ENCODE measurements at regions not wholly inside any gene's neighbourhood (a gene's known extent, or its start where the extent isn't known, plus 50 kb on each side); places are given as distances from the start of the nearest gene placed in this dataset.

- no peak overlapping the region for H3K4me3 ChIP-seq (ENCODE audit: insufficient read depth, low read depth, low read length)
- H3K9me3 ChIP-seq (ENCODE audit: control insufficient read depth, low read length), result peaks cover 4% of the 10 kb centered on the region
- no peaks in the 10 kb centered on the region for H3K4me1 ChIP-seq (ENCODE audit: control insufficient read depth, insufficient read depth, low read length)
- no peaks in the 10 kb centered on the region for H3K36me3 ChIP-seq (ENCODE audit: control insufficient read depth, insufficient read depth, low read length)
- no peak overlapping the region for H3K27ac ChIP-seq (ENCODE audit: insufficient read depth, low read depth, low read length, poor library complexity, severe bottlenecking)
- no peaks in the 10 kb centered on the region for H3K27me3 ChIP-seq (ENCODE audit: control insufficient read depth, insufficient read depth, low read length, poor library complexity, severe bottlenecking)
- 94 to 95% methylated on average over 8 of the region's 8 CpGs for WGBS, 2 experiments
Observed at GRCh38 chr5:42927730-42928129, 112.4 kb downstream of the ANXA2R start.

- H3K27me3 ChIP-seq (ENCODE audit: control insufficient read depth, insufficient read depth, low read length, poor library complexity, severe bottlenecking), result no peaks in the 10 kb centered on the region
- H3K4me3 ChIP-seq (ENCODE audit: insufficient read depth, low read depth, low read length), result no peak overlapping the region
- 94 to 96% methylated on average over 16 of the region's 16 CpGs for WGBS, 2 experiments
- H3K36me3 ChIP-seq (ENCODE audit: control insufficient read depth, insufficient read depth, low read length), result no peaks in the 10 kb centered on the region
- no peak overlapping the region for H3K27ac ChIP-seq (ENCODE audit: insufficient read depth, low read depth, low read length, poor library complexity, severe bottlenecking)
- H3K4me1 ChIP-seq (ENCODE audit: control insufficient read depth, insufficient read depth, low read length), result no peaks in the 10 kb centered on the region
- H3K9me3 ChIP-seq (ENCODE audit: control insufficient read depth, low read length), result no peaks in the 10 kb centered on the region
Observed at GRCh38 chr5:42924686-42925085, 113.0 kb upstream of the SELENOP start.

GRCh38 chr5:42924226-42924625, 112.5 kb upstream of the SELENOP start:
- 96% methylated on average over 37 of the region's 37 CpGs for WGBS, 2 experiments
- Histone ChIP-seq H3K4me3 (ENCODE audit: insufficient read depth, low read depth, low read length) (no peak overlapping the region), H3K36me3 (ENCODE audit: control insufficient read depth, insufficient read depth, low read length) (no peaks in the 10 kb centered on the region), H3K9me3 (ENCODE audit: control insufficient read depth, low read length) (no peaks in the 10 kb centered on the region), H3K27ac (ENCODE audit: insufficient read depth, low read depth, low read length, poor library complexity, severe bottlenecking) (no peak overlapping the region), H3K27me3 (ENCODE audit: control insufficient read depth, insufficient read depth, low read length, poor library complexity, severe bottlenecking) (no peaks in the 10 kb centered on the region), H3K4me1 (ENCODE audit: control insufficient read depth, insufficient read depth, low read length) (no peaks in the 10 kb centered on the region)

- no peak overlapping the region for H3K4me3 ChIP-seq (ENCODE audit: insufficient read depth, low read depth, low read length)
- H3K4me1 ChIP-seq (ENCODE audit: control insufficient read depth, insufficient read depth, low read length), result no peaks in the 10 kb centered on the region
- no peaks in the 10 kb centered on the region for H3K27me3 ChIP-seq (ENCODE audit: control insufficient read depth, insufficient read depth, low read length, poor library complexity, severe bottlenecking)
- H3K36me3 ChIP-seq (ENCODE audit: control insufficient read depth, insufficient read depth, low read length), result no peaks in the 10 kb centered on the region
- no peaks in the 10 kb centered on the region for H3K9me3 ChIP-seq (ENCODE audit: control insufficient read depth, low read length)
- no peak overlapping the region for H3K27ac ChIP-seq (ENCODE audit: insufficient read depth, low read depth, low read length, poor library complexity, severe bottlenecking)
- WGBS, 2 experiments, result 94 to 95% methylated on average over 14 of the region's 14 CpGs
Observed at GRCh38 chr5:42923710-42924109, 112.0 kb upstream of the SELENOP start.

- Histone ChIP-seq H3K27me3 (ENCODE audit: control insufficient read depth, insufficient read depth, low read length, poor library complexity, severe bottlenecking) (no peaks in the 10 kb centered on the region), H3K27ac (ENCODE audit: insufficient read depth, low read depth, low read length, poor library complexity, severe bottlenecking) (no peak overlapping the region), H3K9me3 (ENCODE audit: control insufficient read depth, low read length) (no peaks in the 10 kb centered on the region), H3K4me1 (ENCODE audit: control insufficient read depth, insufficient read depth, low read length) (no peaks in the 10 kb centered on the region), H3K36me3 (ENCODE audit: control insufficient read depth, insufficient read depth, low read length) (no peaks in the 10 kb centered on the region), H3K4me3 (ENCODE audit: insufficient read depth, low read depth, low read length) (no peak overlapping the region)
- 60 to 73% methylated on average over 3 of the region's 3 CpGs for WGBS, 2 experiments
Observed at GRCh38 chr5:42919600-42919999, 107.9 kb upstream of the SELENOP start.

GRCh38 chr5:42915306-42915866, 103.7 kb upstream of the SELENOP start:
- no peaks in the 10 kb centered on the region for H3K4me1 ChIP-seq (ENCODE audit: control insufficient read depth, insufficient read depth, low read length)
- no peak overlapping the region for H3K27ac ChIP-seq (ENCODE audit: insufficient read depth, low read depth, low read length, poor library complexity, severe bottlenecking)
- 89 to 90% methylated on average over 23 of the region's 23 CpGs for WGBS, 2 experiments
- H3K9me3 ChIP-seq (ENCODE audit: control insufficient read depth, low read length), result no peaks in the 10 kb centered on the region
- H3K4me3 ChIP-seq (ENCODE audit: insufficient read depth, low read depth, low read length), result no peak overlapping the region
- no peaks in the 10 kb centered on the region for H3K36me3 ChIP-seq (ENCODE audit: control insufficient read depth, insufficient read depth, low read length)
- H3K27me3 ChIP-seq (ENCODE audit: control insufficient read depth, insufficient read depth, low read length, poor library complexity, severe bottlenecking), result no peaks in the 10 kb centered on the region

GRCh38 chr5:42912184-42912798, 100.6 kb upstream of the SELENOP start:
- H3K4me1 ChIP-seq (ENCODE audit: control insufficient read depth, insufficient read depth, low read length), result no peaks in the 10 kb centered on the region

GRCh38 chr5:42908509-42909488, 97.1 kb upstream of the SELENOP start:
- H3K36me3 ChIP-seq (ENCODE audit: control insufficient read depth, insufficient read depth, low read length), result no peaks in the 10 kb centered on the region
- H3K4me3 ChIP-seq (ENCODE audit: insufficient read depth, low read depth, low read length), result peak overlapping the region; percentile 34
- H3K27ac ChIP-seq (ENCODE audit: insufficient read depth, low read depth, low read length, poor library complexity, severe bottlenecking), result no peak overlapping the region
- peaks cover 33% of the 10 kb centered on the region for H3K27me3 ChIP-seq (ENCODE audit: control insufficient read depth, insufficient read depth, low read length, poor library complexity, severe bottlenecking)
- WGBS, 2 experiments, result 17 to 20% methylated on average over 30 of the region's 30 CpGs
- H3K4me1 ChIP-seq (ENCODE audit: control insufficient read depth, insufficient read depth, low read length), result no peaks in the 10 kb centered on the region
- H3K9me3 ChIP-seq (ENCODE audit: control insufficient read depth, low read length), result no peaks in the 10 kb centered on the region

More at GRCh38 chr5:42912184-42912798, 100.6 kb upstream of the SELENOP start:
- peaks cover 15% of the 10 kb centered on the region for H3K27me3 ChIP-seq (ENCODE audit: control insufficient read depth, insufficient read depth, low read length, poor library complexity, severe bottlenecking)
- no peaks in the 10 kb centered on the region for H3K9me3 ChIP-seq (ENCODE audit: control insufficient read depth, low read length)
- 87 to 92% methylated on average over 7 of the region's 8 CpGs for WGBS, 2 experiments
- H3K4me3 ChIP-seq (ENCODE audit: insufficient read depth, low read depth, low read length), result no peak overlapping the region
- no peaks in the 10 kb centered on the region for H3K36me3 ChIP-seq (ENCODE audit: control insufficient read depth, insufficient read depth, low read length)
- H3K27ac ChIP-seq (ENCODE audit: insufficient read depth, low read depth, low read length, poor library complexity, severe bottlenecking), result no peak overlapping the region

GRCh38 chr5:42908086-42908485, 96.4 kb upstream of the SELENOP start:
- Histone ChIP-seq H3K36me3 (ENCODE audit: control insufficient read depth, insufficient read depth, low read length) (no peaks in the 10 kb centered on the region), H3K27ac (ENCODE audit: insufficient read depth, low read depth, low read length, poor library complexity, severe bottlenecking) (no peak overlapping the region), H3K4me3 (ENCODE audit: insufficient read depth, low read depth, low read length) (peak overlapping the region; percentile 34), H3K27me3 (ENCODE audit: control insufficient read depth, insufficient read depth, low read length, poor library complexity, severe bottlenecking) (peaks cover 33% of the 10 kb centered on the region), H3K9me3 (ENCODE audit: control insufficient read depth, low read length) (no peaks in the 10 kb centered on the region), H3K4me1 (ENCODE audit: control insufficient read depth, insufficient read depth, low read length) (no peaks in the 10 kb centered on the region)
- 66 to 67% methylated on average over 2 of the region's 2 CpGs for WGBS, 2 experiments

GRCh38 chr5:42905827-42906226, 94.1 kb upstream of the SELENOP start:
- peaks cover 33% of the 10 kb centered on the region for H3K27me3 ChIP-seq (ENCODE audit: control insufficient read depth, insufficient read depth, low read length, poor library complexity, severe bottlenecking)
- no peak overlapping the region for H3K27ac ChIP-seq (ENCODE audit: insufficient read depth, low read depth, low read length, poor library complexity, severe bottlenecking)
- H3K36me3 ChIP-seq (ENCODE audit: control insufficient read depth, insufficient read depth, low read length), result no peaks in the 10 kb centered on the region
- WGBS, 2 experiments, result 100% methylated on average over 1 of the region's 1 CpG; no CpG with 5 or more reads in 1 of the 2 experiments
- no peaks in the 10 kb centered on the region for H3K9me3 ChIP-seq (ENCODE audit: control insufficient read depth, low read length)
- H3K4me1 ChIP-seq (ENCODE audit: control insufficient read depth, insufficient read depth, low read length), result no peaks in the 10 kb centered on the region
- H3K4me3 ChIP-seq (ENCODE audit: insufficient read depth, low read depth, low read length), result no peak overlapping the region

All from ectodermal cell (in vitro differentiated cells).